A549 (cell line): ENCODE measurements at regions not wholly inside any gene's neighbourhood (a gene's known extent, or its start where the extent isn't known, plus 50 kb on each side); places are given as distances from the start of the nearest gene placed in this dataset.

Source experiments
- ATAC-seq, 2 experiments: fragments of 200-7000 bp in 1 of 2; fragments of >200 bp in 1 of 2; cut with Nextera tagmentation in 1 of 2; cut with Tn5 transposase in 1 of 2; 3 replicates each; pipeline versions ENCODE4 v1.8.0 to v1.9.1; 2018 to 2020; ENCODE audit warnings: mild to moderate bottlenecking in 1 of 2, moderate library complexity in 1 of 2
- CTCF ChIA-PET: fragments of 300-600 bp; sonication (Branson Sonifier 250); formaldehyde crosslinking; extraction: SDS; loops from one replicate; lab custom pipeline; 2021; ENCODE audit warnings: antibody characterized with exemption, inconsistent platforms; lab: Yijun Ruan, JAX
- POLR2A ChIA-PET: fragments of 350-600 bp; formaldehyde crosslinking; extraction: SDS; loops from one replicate; lab custom pipeline; 2021; ENCODE audit warnings: antibody characterized with exemption, inconsistent platforms; lab: Yijun Ruan, JAX
- DNase-seq, 2 experiments: peaks; one replicate each; pipeline versions ENCODE4 v3.0.0 to v3.0.0-alpha.2; 2011 to 2016; ENCODE audit warnings: low read depth in 1 of 2, low spot score in 1 of 2
- FAIRE-seq: peaks from 2 replicates; lab custom pipeline; 2011; peaks lifted over from hg19 to GRCh38; lab: Jason Lieb, UNC
- H3K27ac ChIP-seq, 2 experiments: fragments of >200 bp; sonication (Bioruptor Twin); formaldehyde crosslinking; 3 replicates each; pipeline ENCODE4 v1.5.1; 2016 to 2017
- H3K4me1 ChIP-seq: fragments of >200 bp; sonication (Bioruptor Twin); formaldehyde crosslinking; 3 replicates; pipeline ENCODE4 v1.6.1; 2016
- H3K4me2 ChIP-seq: fragments of >200 bp; sonication (Bioruptor Twin); formaldehyde crosslinking; 3 replicates; pipeline ENCODE4 v1.6.1; 2016
- H3K4me3 ChIP-seq: fragments of >200 bp; sonication (Bioruptor Twin); formaldehyde crosslinking; 3 replicates; pipeline ENCODE4 v1.5.1; 2016
- H3K9me3 ChIP-seq: fragments of >200 bp; sonication (Bioruptor Twin); formaldehyde crosslinking; 3 replicates; pipeline ENCODE4 v1.6.1; 2016
- CEBPB ChIP-seq, 2 experiments: fragments of >200 bp in 1 of 2; sonication (Bioruptor Twin) in 1 of 2; formaldehyde crosslinking in 1 of 2; IDR thresholded peaks; 2 replicates each; pipeline ENCODE4 v1.6.1; 2012 to 2016
- EHF ChIP-seq: fragments of 250-450 bp; sonication (Bioruptor Pico); IDR thresholded peaks from 2 replicates; pipeline ENCODE4 v1.5.0; 2020; ENCODE audit warnings: mild to moderate bottlenecking
- EHMT2 ChIP-seq: fragments of 200-600 bp; sonication (generic); IDR thresholded peaks from 2 replicates; pipeline ENCODE4 v1.6.1; 2016; ENCODE audit warnings: antibody characterized with exemption, low read depth, mild to moderate bottlenecking, moderate library complexity
- EP300 ChIP-seq, 2 experiments: fragments of >200 bp; sonication (Bioruptor Twin); formaldehyde crosslinking; IDR thresholded peaks; 2 replicates in 1 of 2; 3 replicates in 1 of 2; pipeline ENCODE4 v1.6.1; 2016 to 2017
- FOSB ChIP-seq: fragments of 250-450 bp; sonication (Bioruptor Pico); IDR thresholded peaks from 2 replicates; pipeline ENCODE4 v1.5.0; 2020; ENCODE audit warnings: mild to moderate bottlenecking, moderate library complexity
- FOSL2 ChIP-seq, 2 experiments: fragments of 450-650 bp in 1 of 2; fragments of >200 bp in 1 of 2; sonication (Bioruptor Twin) in 1 of 2; formaldehyde crosslinking; IDR thresholded peaks; 2 replicates each; pipeline versions ENCODE4 v1.5.0 to v1.6.1; 2016 to 2020; ENCODE audit warnings: mild to moderate bottlenecking in 1 of 2, moderate library complexity in 1 of 2
- FOXS1 ChIP-seq: fragments of 250-450 bp; sonication (Bioruptor Pico); IDR thresholded peaks from 2 replicates; pipeline ENCODE4 v1.5.0; 2020; ENCODE audit warnings: mild to moderate bottlenecking, moderate library complexity
- GATA3 ChIP-seq: IDR thresholded peaks from 2 replicates; pipeline ENCODE4 v1.6.1; 2012; ENCODE audit warnings: borderline replicate concordance
- HEYL ChIP-seq: fragments of 250-450 bp; sonication (Bioruptor Pico); IDR thresholded peaks from 2 replicates; pipeline ENCODE4 v1.8.0; 2021; ENCODE audit warnings: mild to moderate bottlenecking, moderate library complexity
- HOXB13 ChIP-seq: fragments of 250-450 bp; sonication (Bioruptor Pico); IDR thresholded peaks from 2 replicates; pipeline ENCODE4 v1.5.0; 2020; ENCODE audit warnings: low read depth, mild to moderate bottlenecking, moderate library complexity
- HOXB5 ChIP-seq: fragments of 250-450 bp; sonication (Bioruptor Pico); IDR thresholded peaks from 2 replicates; pipeline ENCODE4 v1.5.0; 2020; ENCODE audit warnings: mild to moderate bottlenecking, moderate library complexity
- KDM1A ChIP-seq: fragments of 200-600 bp; sonication (generic); IDR thresholded peaks from 2 replicates; pipeline ENCODE4 v1.6.1; 2016; ENCODE audit warnings: low read depth, mild to moderate bottlenecking
- MAFK ChIP-seq: fragments of 450-650 bp; IDR thresholded peaks from 2 replicates; pipeline ENCODE4 v1.6.1; 2014; ENCODE audit not compliant: partially characterized antibody
- MYC ChIP-seq: IDR thresholded peaks from 2 replicates; pipeline ENCODE4 v1.6.1; 2012; ENCODE audit warnings: mild to moderate bottlenecking, inconsistent platforms, low read length, improper control_type of control experiment, borderline replicate concordance
- NPAS2 ChIP-seq: fragments of 250-450 bp; sonication (Bioruptor Pico); IDR thresholded peaks from 2 replicates; pipeline ENCODE4 v1.8.0; 2022; ENCODE audit warnings: mild to moderate bottlenecking, moderate library complexity, borderline replicate concordance
- POLR2A ChIP-seq: IDR thresholded peaks from 2 replicates; pipeline ENCODE4 v1.6.1; 2012; ENCODE audit warnings: mild to moderate bottlenecking, low read length
- POLR2AphosphoS2 ChIP-seq: conservative IDR thresholded peaks from 2 replicates; pipeline ENCODE4 v1.6.1; 2012; ENCODE audit warnings: low read length, improper control_type of control experiment, inconsistent platforms
- RAD21 ChIP-seq, 2 experiments: fragments of >200 bp in 1 of 2; sonication (Bioruptor Twin) in 1 of 2; formaldehyde crosslinking in 1 of 2; IDR thresholded peaks in 1 of 2; conservative IDR thresholded peaks in 1 of 2; 2 replicates in 1 of 2; 3 replicates in 1 of 2; pipeline ENCODE4 v1.6.1; 2012 to 2018; ENCODE audit warnings: inconsistent platforms in 1 of 2
- SMC3 ChIP-seq: fragments of >200 bp; sonication (Bioruptor Twin); formaldehyde crosslinking; IDR thresholded peaks from 3 replicates; pipeline ENCODE4 v1.6.1; 2018; ENCODE audit warnings: inconsistent platforms
- ZC3H11A ChIP-seq: fragments of 450-650 bp; IDR thresholded peaks from 2 replicates; pipeline ENCODE4 v1.6.1; 2014; ENCODE audit warnings: antibody characterized with exemption, mild to moderate bottlenecking
- ZFP36 ChIP-seq: fragments of 450-650 bp; IDR thresholded peaks from 2 replicates; pipeline ENCODE4 v1.6.1; 2014; ENCODE audit warnings: borderline replicate concordance; ENCODE audit not compliant: partially characterized antibody
- ZNF302 ChIP-seq: fragments of 250-450 bp; sonication (Bioruptor Pico); IDR thresholded peaks from 2 replicates; pipeline ENCODE4 v1.9.0; 2021; ENCODE audit warnings: inconsistent platforms, mild to moderate bottlenecking, moderate library complexity
- WGBS: methylation state at CpG from one replicate; pipeline ENCODE4 v1.1.6; 2017; ENCODE audit errors: missing lambda C conversion rate; 5-methylcytosine and 5-hydroxymethylcytosine counted together
- TF ChIP-seq, protein P1 (sequence below): fragments of 250-450 bp; sonication (Bioruptor Pico); IDR thresholded peaks from 2 replicates; pipeline ENCODE4 v1.5.0; 2020; ENCODE audit warnings: low read depth, mild to moderate bottlenecking, moderate library complexity
- TF ChIP-seq, protein P2 (sequence below): IDR thresholded peaks from 2 replicates; pipeline ENCODE4 v1.6.1; 2012
- TF ChIP-seq, protein P3 (sequence below): fragments of 150-350 bp; IDR thresholded peaks from 2 replicates; pipeline ENCODE4 v1.6.1; 2014; ENCODE audit warnings: low read depth, mild to moderate bottlenecking, low read length
- TF ChIP-seq, protein P4 (sequence below): fragments of 450-650 bp; IDR thresholded peaks from 2 replicates; pipeline ENCODE4 v1.6.1; 2014; ENCODE audit warnings: antibody characterized with exemption
- TF ChIP-seq, protein P5 (sequence below): fragments of >200 bp; sonication (Bioruptor Twin); formaldehyde crosslinking; IDR thresholded peaks from 3 replicates; pipeline ENCODE4 v1.6.1; 2016
- TF ChIP-seq, protein P6 (sequence below): IDR thresholded peaks from 2 replicates; pipeline ENCODE4 v1.6.1; 2012; ENCODE audit warnings: low read depth, borderline replicate concordance

DNA sequence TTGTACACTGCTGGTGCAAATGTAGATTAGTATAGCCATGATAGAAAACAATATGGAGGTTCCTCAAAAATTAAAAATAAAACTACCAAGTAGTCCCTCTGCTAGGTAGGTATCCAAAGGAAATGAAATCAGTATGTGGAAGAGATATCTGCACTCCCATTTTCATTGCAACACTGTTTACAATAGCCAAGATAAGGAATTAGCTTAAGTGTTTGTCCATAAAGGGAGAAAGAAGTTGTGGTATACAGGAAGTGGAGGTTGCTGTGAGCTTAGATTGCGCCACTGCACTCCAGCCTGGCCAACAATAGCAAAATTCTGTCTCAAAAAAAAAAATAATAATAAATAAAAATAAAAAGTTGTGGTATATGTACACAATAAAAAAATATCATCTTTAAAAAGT, 325.0 kb upstream of the EMCN start:
- TF ChIP-seq, protein P1, sequence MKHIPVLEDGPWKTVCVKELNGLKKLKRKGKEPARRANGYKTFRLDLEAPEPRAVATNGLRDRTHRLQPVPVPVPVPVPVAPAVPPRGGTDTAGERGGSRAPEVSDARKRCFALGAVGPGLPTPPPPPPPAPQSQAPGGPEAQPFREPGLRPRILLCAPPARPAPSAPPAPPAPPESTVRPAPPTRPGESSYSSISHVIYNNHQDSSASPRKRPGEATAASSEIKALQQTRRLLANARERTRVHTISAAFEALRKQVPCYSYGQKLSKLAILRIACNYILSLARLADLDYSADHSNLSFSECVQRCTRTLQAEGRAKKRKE (CRISPR knock-in tag): no peak
- TF ChIP-seq RAD21 (conservative IDR thresholded peaks at IDR 0.05 in 1 of 2, IDR thresholded peaks at IDR 0.05 in 1 of 2): no peak
- no peak for TF ChIP-seq HEYL
- no peak for TF ChIP-seq FOSL2 (IDR thresholded peaks at IDR 0.05)
- no peak for TF ChIP-seq FOSL2 (CRISPR knock-in tag; IDR thresholded peaks at IDR 0.05)
- TF ChIP-seq, protein P2, sequence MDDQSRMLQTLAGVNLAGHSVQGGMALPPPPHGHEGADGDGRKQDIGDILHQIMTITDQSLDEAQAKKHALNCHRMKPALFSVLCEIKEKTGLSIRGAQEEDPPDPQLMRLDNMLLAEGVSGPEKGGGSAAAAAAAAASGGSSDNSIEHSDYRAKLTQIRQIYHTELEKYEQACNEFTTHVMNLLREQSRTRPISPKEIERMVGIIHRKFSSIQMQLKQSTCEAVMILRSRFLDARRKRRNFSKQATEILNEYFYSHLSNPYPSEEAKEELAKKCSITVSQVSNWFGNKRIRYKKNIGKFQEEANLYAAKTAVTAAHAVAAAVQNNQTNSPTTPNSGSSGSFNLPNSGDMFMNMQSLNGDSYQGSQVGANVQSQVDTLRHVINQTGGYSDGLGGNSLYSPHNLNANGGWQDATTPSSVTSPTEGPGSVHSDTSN: no peak
- TF ChIP-seq EHF (CRISPR knock-in tag): no peak
- no peak for TF ChIP-seq FOSB (CRISPR knock-in tag)
- TF ChIP-seq, protein P3, sequence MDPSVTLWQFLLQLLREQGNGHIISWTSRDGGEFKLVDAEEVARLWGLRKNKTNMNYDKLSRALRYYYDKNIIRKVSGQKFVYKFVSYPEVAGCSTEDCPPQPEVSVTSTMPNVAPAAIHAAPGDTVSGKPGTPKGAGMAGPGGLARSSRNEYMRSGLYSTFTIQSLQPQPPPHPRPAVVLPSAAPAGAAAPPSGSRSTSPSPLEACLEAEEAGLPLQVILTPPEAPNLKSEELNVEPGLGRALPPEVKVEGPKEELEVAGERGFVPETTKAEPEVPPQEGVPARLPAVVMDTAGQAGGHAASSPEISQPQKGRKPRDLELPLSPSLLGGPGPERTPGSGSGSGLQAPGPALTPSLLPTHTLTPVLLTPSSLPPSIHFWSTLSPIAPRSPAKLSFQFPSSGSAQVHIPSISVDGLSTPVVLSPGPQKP: no peak
- TF ChIP-seq ZNF302 (CRISPR knock-in tag): no peak
- no peak for TF ChIP-seq POLR2AphosphoS2
- TF ChIP-seq EHMT2: no peak
- H3K9me3 ChIP-seq: no peaks in the 10 kb centered on the region
- H3K4me2 ChIP-seq: no peak overlapping the region
- CTCF ChIA-PET: no interaction called here
- no peaks in the 10 kb centered on the region for H3K4me1 ChIP-seq
- no peak for DNase-seq
- 77% methylated on average over 1 of the region's 1 CpG for WGBS
- FAIRE-seq: no peak
- no peak overlapping the region for H3K27ac ChIP-seq
- POLR2A ChIA-PET: no interaction called here
- H3K4me3 ChIP-seq: no peak overlapping the region
- no peak for ATAC-seq

DNA sequence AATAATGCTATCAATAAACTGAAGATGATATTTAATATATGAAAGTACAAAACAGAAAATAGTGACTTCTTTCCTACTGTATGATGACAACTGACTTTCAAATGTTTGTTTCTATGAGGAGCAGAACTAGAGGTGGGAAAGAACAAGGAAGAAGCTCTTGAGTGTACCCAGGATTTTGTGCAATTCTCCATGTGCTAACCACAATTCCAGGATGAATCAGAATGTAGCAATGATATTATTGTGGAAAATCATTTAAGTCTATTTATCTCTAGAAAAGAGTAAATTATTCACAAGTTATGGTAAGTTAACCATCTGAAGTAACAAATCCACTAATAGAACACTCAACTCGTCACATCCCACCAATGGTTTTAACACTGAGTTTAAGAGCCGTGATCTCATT, 324.1 kb upstream of the EMCN start:
- TF ChIP-seq HOXB5 (CRISPR knock-in tag) (no peak), SMC3 (no peak), GATA3 (no peak), ZC3H11A (no peak), ZFP36 (no peak)
- TF ChIP-seq, protein P3: no peak
- FAIRE-seq (no peak), ATAC-seq (no peak), DNase-seq (no peak)
- POLR2A ChIA-PET: no interaction called here
- CTCF ChIA-PET: interaction anchor here (1.1 kb wide), 1 partner anchor 21 kb away, joined by 3 read pairs; no protein-coding TSS in a partner anchor
- H3K9me3 ChIP-seq: no peaks in the 10 kb centered on the region
- no peak overlapping the region for H3K4me2 ChIP-seq
- WGBS: 80% methylated on average over 2 of the region's 2 CpGs
- H3K27ac ChIP-seq: no peak overlapping the region
- no peaks in the 10 kb centered on the region for H3K4me1 ChIP-seq
- no peak overlapping the region for H3K4me3 ChIP-seq

DNA sequence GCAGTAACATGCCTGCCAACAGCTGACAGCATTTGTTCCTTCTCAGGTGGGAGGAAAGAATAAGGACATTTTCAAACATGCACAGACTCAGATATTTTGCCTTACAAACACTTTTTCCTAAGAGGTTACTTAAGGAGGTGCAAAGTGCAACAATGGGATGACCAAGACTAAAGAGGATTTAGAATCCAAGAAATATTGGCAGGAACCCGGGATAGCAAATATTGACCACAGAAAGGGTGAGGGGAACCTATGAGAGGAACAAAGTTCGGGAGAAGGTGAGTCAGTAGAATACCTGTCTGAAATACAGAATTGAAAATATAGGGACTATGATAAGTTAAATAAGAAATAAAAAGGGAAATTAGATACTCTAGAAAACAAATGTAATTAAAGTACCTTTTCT, 321.9 kb upstream of the EMCN start:
- FAIRE-seq (no peak), DNase-seq (no peak), ATAC-seq (no peak)
- WGBS: 73% methylated on average over 2 of the region's 2 CpGs
- H3K4me3 ChIP-seq: no peak overlapping the region
- POLR2A ChIA-PET: no interaction called here
- H3K4me2 ChIP-seq: no peak overlapping the region
- H3K27ac ChIP-seq: no peak overlapping the region
- CTCF ChIA-PET: no interaction called here
- H3K4me1 ChIP-seq: no peaks in the 10 kb centered on the region
- no peaks in the 10 kb centered on the region for H3K9me3 ChIP-seq
- TF ChIP-seq NPAS2 (CRISPR knock-in tag) (no peak), EHF (CRISPR knock-in tag) (no peak), MYC (no peak), EP300 (IDR thresholded peaks at IDR 0.05) (no peak), FOXS1 (no peak), CEBPB (IDR thresholded peaks at IDR 0.05) (no peak), FOSB (CRISPR knock-in tag) (no peak), KDM1A (no peak), ZNF302 (CRISPR knock-in tag) (no peak), MAFK (no peak), POLR2A (no peak), SMC3 (no peak), RAD21 (conservative IDR thresholded peaks at IDR 0.05 in 1 of 2, IDR thresholded peaks at IDR 0.05 in 1 of 2) (no peak), HOXB13 (CRISPR knock-in tag) (no peak)
- TF ChIP-seq, protein P4, sequence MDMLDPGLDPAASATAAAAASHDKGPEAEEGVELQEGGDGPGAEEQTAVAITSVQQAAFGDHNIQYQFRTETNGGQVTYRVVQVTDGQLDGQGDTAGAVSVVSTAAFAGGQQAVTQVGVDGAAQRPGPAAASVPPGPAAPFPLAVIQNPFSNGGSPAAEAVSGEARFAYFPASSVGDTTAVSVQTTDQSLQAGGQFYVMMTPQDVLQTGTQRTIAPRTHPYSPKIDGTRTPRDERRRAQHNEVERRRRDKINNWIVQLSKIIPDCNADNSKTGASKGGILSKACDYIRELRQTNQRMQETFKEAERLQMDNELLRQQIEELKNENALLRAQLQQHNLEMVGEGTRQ: no peak
- TF ChIP-seq, protein P5, sequence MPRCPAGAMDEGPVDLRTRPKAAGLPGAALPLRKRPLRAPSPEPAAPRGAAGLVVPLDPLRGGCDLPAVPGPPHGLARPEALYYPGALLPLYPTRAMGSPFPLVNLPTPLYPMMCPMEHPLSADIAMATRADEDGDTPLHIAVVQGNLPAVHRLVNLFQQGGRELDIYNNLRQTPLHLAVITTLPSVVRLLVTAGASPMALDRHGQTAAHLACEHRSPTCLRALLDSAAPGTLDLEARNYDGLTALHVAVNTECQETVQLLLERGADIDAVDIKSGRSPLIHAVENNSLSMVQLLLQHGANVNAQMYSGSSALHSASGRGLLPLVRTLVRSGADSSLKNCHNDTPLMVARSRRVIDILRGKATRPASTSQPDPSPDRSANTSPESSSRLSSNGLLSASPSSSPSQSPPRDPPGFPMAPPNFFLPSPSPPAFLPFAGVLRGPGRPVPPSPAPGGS: no peak
- TF ChIP-seq, protein P6, sequence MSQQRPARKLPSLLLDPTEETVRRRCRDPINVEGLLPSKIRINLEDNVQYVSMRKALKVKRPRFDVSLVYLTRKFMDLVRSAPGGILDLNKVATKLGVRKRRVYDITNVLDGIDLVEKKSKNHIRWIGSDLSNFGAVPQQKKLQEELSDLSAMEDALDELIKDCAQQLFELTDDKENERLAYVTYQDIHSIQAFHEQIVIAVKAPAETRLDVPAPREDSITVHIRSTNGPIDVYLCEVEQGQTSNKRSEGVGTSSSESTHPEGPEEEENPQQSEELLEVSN: no peak
